ENCODE measurements at regions not wholly inside any gene's neighbourhood (a gene's known extent, or its start where the extent isn't known, plus 50 kb on each side); places are given as distances from the start of the nearest gene placed in this dataset.

DNA sequence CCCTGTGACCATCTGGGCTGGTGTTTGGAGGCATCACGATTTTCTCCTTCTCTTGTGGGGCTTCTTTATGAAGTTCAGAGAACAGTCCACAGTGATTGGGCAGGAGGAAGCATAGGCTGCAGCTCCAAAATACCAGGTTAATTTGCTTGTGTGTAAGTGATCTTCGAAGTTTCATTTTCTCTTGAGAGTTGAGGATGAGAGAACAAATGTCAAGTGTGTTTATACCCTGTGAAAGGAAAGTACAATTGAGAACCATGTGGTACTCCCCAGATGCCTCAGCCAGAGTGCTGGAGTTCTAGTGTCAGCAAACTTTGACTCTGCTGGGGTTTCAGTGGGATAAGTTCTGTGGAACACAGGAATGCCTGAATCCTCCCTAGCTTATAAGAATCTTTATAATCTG, 357.1 kb upstream of the CFAP20DC start:
- H3K4me1 ChIP-seq (ENCODE audit: low read length): peaks cover 26% of the 10 kb centered on the region
- no peaks in the 10 kb centered on the region for H3K9me3 ChIP-seq (replicated peaks; ENCODE audit: insufficient read depth, low read length)
- no peaks in the 10 kb centered on the region for H3K36me3 ChIP-seq (replicated peaks; ENCODE audit: insufficient read depth, low read length)
- no peaks in the 10 kb centered on the region for H4K20me1 ChIP-seq (ENCODE audit: insufficient read depth, low read length)
- H3F3A ChIP-seq (ENCODE audit: insufficient read depth, low read length): peaks cover 23% of the 10 kb centered on the region
- TF ChIP-seq EZH2 (optimal IDR thresholded peaks at IDR 0.05; ENCODE audit: low read depth, low read length) (no peak), EZH2phosphoT487 (IDR thresholded peaks at IDR 0.05; ENCODE audit: low read length) (no peak)
- TF ChIP-seq, protein P1, sequence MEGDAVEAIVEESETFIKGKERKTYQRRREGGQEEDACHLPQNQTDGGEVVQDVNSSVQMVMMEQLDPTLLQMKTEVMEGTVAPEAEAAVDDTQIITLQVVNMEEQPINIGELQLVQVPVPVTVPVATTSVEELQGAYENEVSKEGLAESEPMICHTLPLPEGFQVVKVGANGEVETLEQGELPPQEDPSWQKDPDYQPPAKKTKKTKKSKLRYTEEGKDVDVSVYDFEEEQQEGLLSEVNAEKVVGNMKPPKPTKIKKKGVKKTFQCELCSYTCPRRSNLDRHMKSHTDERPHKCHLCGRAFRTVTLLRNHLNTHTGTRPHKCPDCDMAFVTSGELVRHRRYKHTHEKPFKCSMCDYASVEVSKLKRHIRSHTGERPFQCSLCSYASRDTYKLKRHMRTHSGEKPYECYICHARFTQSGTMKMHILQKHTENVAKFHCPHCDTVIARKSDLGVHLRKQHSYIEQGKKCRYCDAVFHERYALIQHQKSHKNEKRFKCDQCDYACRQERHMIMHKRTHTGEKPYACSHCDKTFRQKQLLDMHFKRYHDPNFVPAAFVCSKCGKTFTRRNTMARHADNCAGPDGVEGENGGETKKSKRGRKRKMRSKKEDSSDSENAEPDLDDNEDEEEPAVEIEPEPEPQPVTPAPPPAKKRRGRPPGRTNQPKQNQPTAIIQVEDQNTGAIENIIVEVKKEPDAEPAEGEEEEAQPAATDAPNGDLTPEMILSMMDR (IDR thresholded peaks at IDR 0.05; ENCODE audit: low read length): no peak
- H3K4me3 ChIP-seq (ENCODE audit: low read length): peak overlapping the region; percentile 47
- peak overlapping the region; percentile 94 for H3K27ac ChIP-seq (ENCODE audit: low read length)
- peak overlapping the region; percentile 78 for H3K4me2 ChIP-seq (ENCODE audit: low read depth, low read length)
- H3K9ac ChIP-seq (ENCODE audit: low read length): peak overlapping the region; percentile 63
- no peaks in the 10 kb centered on the region for H3K27me3 ChIP-seq (replicated peaks; ENCODE audit: insufficient read depth, low read length)
- peak; percentile 87 for DNase-seq
- peak overlapping the region; percentile 56 for H2AFZ ChIP-seq (ENCODE audit: low read length)
- H3K9me2 ChIP-seq (replicated peaks; ENCODE audit: insufficient read depth, low read length): no peaks in the 10 kb centered on the region
- no peaks in the 10 kb centered on the region for H3K79me2 ChIP-seq (ENCODE audit: low read length)

DNA sequence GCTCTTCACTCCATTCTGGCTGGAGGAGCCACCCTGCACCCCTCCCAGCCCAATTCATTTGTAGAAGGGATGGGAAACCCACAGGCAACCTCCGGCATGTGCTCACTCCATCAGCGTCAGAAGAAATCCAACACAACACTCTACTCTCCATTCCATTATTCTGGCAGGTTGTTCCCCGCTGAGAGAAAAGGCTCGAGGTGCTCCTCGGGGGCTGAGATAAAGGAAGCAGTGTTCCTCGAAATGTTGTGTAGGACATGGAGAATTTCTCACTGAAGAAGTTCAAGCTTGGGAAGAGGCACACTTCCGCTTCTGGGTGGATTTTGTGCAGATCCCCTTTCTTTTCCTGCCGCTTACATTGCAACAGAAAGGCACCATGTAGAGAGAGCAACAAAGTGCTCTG, 355.0 kb upstream of the CFAP20DC start:
- Histone ChIP-seq H3K36me3 (replicated peaks; ENCODE audit: insufficient read depth, low read length) (no peaks in the 10 kb centered on the region), H3K27me3 (replicated peaks; ENCODE audit: insufficient read depth, low read length) (no peaks in the 10 kb centered on the region), H3K27ac (ENCODE audit: low read length) (no peak overlapping the region), H3F3A (ENCODE audit: insufficient read depth, low read length) (peaks cover 23% of the 10 kb centered on the region), H2AFZ (ENCODE audit: low read length) (no peak overlapping the region), H3K79me2 (ENCODE audit: low read length) (no peaks in the 10 kb centered on the region), H4K20me1 (ENCODE audit: insufficient read depth, low read length) (no peaks in the 10 kb centered on the region), H3K4me1 (ENCODE audit: low read length) (peaks cover 26% of the 10 kb centered on the region), H3K9me2 (replicated peaks; ENCODE audit: insufficient read depth, low read length) (no peaks in the 10 kb centered on the region), H3K9ac (ENCODE audit: low read length) (no peak overlapping the region), H3K9me3 (replicated peaks; ENCODE audit: insufficient read depth, low read length) (no peaks in the 10 kb centered on the region), H3K4me2 (ENCODE audit: low read depth, low read length) (no peak overlapping the region), H3K4me3 (ENCODE audit: low read length) (no peak overlapping the region)
- no peak for DNase-seq
- no peak for TF ChIP-seq EZH2 (optimal IDR thresholded peaks at IDR 0.05; ENCODE audit: low read depth, low read length)
- TF ChIP-seq EZH2phosphoT487 (IDR thresholded peaks at IDR 0.05; ENCODE audit: low read length): no peak
- TF ChIP-seq, protein P1 (IDR thresholded peaks at IDR 0.05; ENCODE audit: low read length): no peak

DNA sequence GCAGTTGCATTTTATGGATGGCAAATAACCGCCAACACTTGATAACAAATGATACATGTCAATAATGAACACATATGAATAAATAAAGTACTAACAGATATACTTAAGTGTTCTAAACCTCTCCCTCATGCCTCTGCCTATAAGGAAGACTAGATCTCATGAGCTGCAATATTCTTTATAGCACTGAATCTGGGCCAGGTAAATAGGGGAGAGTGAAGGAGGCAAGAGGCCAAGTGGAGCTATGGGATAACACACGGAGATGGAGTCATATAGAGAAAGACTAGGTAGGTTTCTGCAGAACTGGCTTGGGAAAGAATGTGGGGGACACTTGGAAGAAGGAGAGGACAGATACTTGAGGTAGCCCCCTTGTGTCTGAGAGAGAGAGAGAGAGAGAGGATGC, 354.2 kb upstream of the CFAP20DC start:
- H3K4me1 ChIP-seq (ENCODE audit: low read length): peaks cover 26% of the 10 kb centered on the region
- H3K27me3 ChIP-seq (replicated peaks; ENCODE audit: insufficient read depth, low read length): no peaks in the 10 kb centered on the region
- no peaks in the 10 kb centered on the region for H4K20me1 ChIP-seq (ENCODE audit: insufficient read depth, low read length)
- H3K9ac ChIP-seq (ENCODE audit: low read length): no peak overlapping the region
- H2AFZ ChIP-seq (ENCODE audit: low read length): no peak overlapping the region
- peaks cover 23% of the 10 kb centered on the region for H3F3A ChIP-seq (ENCODE audit: insufficient read depth, low read length)
- TF ChIP-seq EZH2 (optimal IDR thresholded peaks at IDR 0.05; ENCODE audit: low read depth, low read length) (no peak), EZH2phosphoT487 (IDR thresholded peaks at IDR 0.05; ENCODE audit: low read length) (no peak)
- TF ChIP-seq, protein P1 (IDR thresholded peaks at IDR 0.05; ENCODE audit: low read length): no peak
- no peak overlapping the region for H3K4me3 ChIP-seq (ENCODE audit: low read length)
- no peaks in the 10 kb centered on the region for H3K9me2 ChIP-seq (replicated peaks; ENCODE audit: insufficient read depth, low read length)
- no peak for DNase-seq
- no peaks in the 10 kb centered on the region for H3K9me3 ChIP-seq (replicated peaks; ENCODE audit: insufficient read depth, low read length)
- no peak overlapping the region for H3K27ac ChIP-seq (ENCODE audit: low read length)
- H3K4me2 ChIP-seq (ENCODE audit: low read depth, low read length): no peak overlapping the region
- H3K79me2 ChIP-seq (ENCODE audit: low read length): no peaks in the 10 kb centered on the region
- no peaks in the 10 kb centered on the region for H3K36me3 ChIP-seq (replicated peaks; ENCODE audit: insufficient read depth, low read length)

Measured in MM.1S (cell line).